NCI-H187 (cell line): ENCODE measurements at regions not wholly inside any gene's neighbourhood (a gene's known extent, or its start where the extent isn't known, plus 50 kb on each side); places are given as distances from the start of the nearest gene placed in this dataset.
"Not testable (repeated sequence)": the region's sequence is repeated elsewhere in the genome, so short reads cannot be mapped to it uniquely, and the experiment has no call there.

Source experiments
- DNase-seq, 2 experiments: peaks; one replicate each; lab custom pipeline; 2025; lab: John Stamatoyannopoulos, UW

DNA sequence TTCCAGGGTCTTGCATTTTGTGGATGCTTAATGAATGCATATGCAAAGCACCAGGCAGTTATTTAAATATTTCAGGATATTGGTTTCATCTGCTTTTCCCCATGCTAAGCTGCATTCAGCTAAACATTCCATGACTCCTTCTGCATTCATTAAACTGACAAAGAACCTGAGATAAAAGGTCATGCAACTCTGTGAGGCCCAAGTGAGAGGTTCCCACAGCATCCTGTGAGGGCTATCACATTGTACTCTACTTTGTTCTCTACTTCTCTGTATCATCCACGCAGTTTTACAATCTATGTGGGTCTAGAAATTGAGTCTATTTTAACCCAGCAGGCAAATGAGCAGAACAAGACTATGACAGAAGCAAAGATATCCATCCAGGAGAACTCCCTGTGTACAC is 86.4 kb upstream of the PRSS16 start:
- DNase-seq: no peak

DNA sequence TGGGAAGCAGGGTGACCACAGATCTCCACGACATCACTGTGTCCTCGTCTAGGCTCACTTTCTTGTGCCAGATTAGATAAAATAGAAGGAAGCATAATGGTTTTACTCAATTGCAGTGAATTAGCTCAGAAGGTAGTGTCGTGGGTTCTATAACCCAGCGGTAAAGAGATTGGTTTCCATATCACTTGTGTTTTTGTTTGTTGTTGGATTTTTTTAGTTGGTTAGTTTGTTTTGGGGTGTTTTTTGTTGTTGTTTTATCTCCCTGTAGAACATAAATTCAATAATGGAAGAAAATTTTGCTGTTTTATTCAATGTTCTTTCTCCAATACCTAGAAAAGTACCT is 85.9 kb upstream of the PRSS16 start:
- DNase-seq: no peak

DNA sequence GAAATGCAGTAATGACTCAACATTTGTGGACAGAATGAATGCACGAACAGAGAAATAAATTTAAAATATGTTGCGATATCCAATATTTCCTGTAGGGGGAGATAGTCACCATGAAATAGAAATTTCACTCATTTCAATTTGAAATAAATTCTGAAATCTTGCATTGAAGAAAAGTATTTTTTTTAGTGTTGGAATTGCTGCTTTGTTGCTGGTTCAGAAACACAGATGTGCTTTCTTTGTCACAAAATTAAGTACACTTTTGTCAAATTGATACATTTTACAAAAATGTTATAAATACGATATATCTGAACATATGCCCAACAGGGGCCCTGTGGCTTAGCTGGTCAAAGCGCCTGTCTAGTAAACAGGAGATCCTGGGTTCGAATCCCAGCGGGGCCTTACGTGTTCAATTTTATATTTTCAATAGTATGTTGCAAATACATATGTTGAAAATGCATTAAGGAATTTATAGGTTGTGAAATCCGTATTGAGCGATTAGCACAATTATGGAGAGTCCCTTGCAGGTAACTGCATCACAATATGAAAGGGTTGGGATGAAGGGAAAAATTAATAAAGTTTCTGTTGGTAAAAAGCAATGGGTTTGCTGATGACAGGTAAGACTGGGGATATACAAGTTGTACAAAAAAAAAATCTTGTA is 85.4 kb upstream of the PRSS16 start:
- no peak for DNase-seq

DNA sequence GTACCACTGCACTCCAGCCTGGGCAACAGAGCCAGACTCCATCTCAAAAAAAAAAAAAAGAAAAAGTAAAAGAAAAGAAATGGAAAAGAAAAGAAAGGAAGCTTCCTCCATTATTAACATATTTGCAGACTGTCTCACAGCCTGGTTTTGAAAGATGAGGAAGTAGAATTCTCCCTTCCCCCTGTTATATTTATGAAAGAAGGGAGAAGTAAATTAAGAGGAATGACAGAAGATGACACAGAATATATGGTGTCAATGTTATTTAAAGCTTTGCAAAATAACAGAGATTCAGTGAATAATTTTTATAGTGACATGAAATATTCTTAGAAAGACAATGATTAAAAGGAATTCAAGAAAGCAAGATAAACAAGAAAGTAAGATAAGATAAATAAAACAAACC is 83.7 kb upstream of the PRSS16 start:
- no peak for DNase-seq

DNA sequence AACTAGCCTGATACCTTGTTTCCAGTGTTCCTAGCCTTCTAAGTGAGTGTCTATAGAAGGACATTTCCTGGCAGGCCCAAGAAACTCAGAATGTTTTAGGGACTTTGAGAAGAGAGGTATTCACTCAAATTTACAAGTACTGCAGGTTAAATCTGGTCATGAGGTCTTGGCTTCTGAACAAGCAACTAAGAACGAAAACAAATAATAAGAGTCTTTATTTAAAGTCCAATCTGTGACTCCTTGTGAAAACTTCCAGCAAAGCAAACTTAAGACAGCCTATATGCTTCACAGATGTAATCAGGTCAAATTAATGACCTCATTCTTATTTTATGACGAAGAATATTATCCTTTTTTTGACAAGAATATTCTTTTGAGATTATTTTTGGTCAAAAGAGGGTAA is 79.4 kb upstream of the PRSS16 start:
- DNase-seq: no peak

DNA sequence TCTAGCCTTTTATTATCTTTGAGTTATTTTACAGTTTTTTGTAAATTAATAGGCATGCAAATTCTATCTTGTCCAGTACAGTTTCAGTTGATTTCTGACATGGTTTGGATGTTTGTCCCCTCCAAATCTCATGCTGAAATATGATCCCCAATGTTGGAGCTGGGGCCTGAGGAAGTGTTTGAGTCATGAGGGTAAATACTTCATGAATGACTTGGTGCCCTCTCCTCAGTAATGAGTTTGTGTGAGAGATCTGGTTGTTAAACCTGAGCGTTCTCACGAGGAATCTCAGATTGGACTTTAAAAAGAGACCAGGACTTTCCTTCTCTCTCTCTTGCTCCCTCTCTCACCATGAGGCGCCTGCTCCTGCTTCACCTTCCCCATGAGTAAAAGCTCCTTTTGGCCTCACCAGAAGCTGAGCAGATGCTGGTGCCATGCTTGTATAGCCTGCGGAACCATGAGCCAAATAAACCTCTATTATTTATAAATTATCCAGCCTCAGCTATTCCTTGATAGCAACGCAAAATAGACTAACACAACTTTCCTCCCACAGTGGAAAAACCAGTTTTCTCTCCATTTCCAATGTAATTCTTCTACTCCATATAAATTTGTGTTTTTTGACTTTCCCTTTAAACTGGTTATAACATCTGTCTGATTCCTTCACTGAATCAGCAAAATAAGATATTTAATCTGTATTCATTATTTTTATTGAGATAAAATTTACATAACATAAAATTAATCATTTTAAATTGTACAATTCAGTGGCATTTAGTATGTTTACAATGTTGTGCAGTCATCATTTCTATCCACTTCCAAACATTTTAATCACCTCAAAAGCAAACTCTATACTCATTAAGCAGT is 78.7 kb upstream of the PRSS16 start:
- no peak for DNase-seq

DNA sequence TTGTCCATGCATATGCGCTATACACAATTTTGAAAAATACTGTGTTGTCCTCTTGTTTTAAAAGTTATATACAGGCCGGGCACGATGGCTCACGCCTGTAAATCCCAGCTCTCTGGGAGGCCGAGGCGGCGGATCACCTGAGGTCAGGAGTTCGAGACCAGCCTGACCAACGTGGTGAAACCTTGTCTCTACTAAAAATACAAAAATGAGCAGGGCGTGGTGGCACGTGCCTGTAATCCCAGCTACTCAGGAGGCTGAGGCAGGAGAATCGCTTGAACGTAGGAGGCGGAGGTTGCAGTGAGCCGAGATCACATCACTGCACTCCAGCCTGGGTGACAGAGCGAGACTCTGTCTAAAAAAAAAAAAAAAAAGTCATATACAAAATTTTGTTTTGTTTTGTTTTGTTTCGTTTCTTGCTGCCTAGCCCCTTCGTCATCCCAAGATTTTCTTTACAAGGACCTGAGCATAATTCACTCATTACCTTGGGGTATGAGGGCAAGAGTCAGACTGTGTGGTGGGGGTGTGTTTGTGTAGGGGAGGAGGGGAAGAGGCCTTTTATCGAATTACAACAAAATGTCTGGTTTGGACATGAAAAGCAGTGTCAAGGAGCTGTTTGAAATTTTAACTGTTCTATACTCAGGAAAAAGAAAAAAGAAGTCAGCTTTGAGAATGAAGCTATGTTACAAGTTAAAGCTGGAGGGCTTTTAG is 74.8 kb upstream of the PRSS16 start:
- not testable (repeated sequence) for DNase-seq

DNA sequence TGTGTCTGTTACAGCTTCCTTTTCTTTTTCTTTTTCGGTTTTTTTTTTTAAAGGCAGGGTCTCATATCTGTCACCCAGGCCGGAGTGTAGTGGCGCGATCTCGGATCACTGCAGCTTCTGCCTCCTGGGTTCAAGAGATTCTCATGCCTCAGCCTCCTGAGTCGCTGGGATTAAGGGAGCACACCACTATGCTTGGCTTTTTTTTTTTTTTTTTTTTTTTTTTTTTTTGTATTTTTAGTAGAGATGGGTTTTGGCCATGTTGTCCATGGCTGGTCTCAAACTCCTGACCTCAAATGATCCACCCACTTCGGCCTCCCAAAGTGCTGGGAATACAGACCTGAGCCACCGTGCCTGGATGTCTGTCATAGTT is 74.3 kb upstream of the PRSS16 start:
- not testable (repeated sequence) for DNase-seq

DNA sequence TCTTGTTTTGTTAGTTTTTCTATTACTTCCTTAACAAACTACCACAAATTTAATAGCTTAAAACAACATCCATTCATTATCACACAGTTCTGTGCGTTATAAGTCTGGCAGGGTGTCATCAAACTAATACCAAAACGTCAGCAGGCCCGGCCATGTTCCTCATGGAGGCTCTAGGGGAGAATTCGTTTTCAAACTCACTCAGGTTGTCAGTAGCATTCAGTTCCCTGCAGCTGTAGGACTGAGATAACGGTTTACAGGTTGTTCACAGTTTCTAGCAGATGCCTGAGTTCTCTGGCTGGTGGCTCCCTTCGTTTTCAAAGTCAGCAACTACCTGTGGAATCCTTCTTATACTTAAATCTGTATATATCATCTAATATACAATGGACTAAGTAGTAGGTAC is 72.5 kb upstream of the PRSS16 start:
- no peak for DNase-seq

DNA sequence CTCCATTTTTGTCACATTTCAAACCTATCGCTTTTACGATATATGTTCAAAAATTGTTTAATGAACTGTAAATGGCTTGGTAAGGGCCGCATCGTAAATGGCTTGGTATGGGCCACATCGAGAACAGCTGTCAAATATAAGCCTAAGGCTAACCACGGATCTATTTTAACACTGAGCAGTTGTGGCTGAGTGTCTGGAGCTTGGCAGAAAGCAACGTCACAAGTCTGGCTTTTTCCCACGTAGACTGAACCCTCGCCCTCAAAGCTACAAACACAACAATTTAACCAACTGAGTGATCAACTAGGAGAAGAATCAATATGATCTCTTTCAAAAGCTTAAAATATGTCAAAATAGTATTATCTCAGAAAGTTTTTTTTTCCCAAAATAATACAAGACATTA is 71.4 kb upstream of the PRSS16 start:
- DNase-seq: no peak

DNA sequence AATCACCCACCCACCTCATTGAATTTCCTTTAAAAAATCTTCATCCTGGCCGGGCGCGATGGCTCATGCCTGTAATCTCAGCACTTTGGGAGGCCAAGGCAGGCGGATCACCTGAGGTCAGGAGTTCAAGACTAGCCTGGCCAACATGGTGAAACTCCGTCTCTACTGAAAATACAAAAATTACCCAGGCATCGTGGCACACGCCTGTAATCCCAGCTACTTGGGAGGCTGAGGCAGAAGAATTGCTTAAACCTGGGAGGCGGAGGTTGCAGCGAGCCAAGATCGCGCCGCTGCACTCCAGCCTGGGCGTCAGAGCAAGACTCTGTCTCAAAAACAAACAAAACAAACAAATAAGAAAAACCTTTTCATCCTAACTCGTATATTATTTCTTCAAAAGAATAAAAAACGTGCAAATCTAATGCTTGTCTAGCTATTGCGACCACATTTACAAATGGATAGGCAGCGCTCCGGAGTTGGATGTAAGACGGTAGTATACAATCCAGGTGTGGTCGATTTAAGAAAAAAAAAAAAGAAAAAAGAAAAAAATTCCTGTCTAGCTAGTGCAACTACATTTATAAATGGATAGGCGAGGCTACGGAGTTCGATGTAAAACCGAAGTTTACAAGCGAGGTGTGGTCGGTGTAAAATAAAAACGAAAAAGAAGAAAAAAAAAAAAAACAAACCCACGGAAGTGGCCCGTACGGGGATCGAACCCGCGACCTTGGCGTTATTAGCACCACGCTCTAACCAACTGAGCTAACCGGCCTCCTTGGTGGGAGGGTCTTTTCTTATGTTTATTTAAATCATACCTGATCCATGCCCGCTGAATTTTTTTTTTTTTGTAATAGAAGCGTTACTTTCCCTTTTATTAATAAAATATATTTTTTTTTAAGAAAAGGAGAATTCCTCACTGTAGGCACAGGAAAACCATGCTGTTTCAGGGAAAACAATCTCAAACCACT is 70.7 kb upstream of the PRSS16 start:
- DNase-seq: peak in 1 of 2 experiments; percentile 53

DNA sequence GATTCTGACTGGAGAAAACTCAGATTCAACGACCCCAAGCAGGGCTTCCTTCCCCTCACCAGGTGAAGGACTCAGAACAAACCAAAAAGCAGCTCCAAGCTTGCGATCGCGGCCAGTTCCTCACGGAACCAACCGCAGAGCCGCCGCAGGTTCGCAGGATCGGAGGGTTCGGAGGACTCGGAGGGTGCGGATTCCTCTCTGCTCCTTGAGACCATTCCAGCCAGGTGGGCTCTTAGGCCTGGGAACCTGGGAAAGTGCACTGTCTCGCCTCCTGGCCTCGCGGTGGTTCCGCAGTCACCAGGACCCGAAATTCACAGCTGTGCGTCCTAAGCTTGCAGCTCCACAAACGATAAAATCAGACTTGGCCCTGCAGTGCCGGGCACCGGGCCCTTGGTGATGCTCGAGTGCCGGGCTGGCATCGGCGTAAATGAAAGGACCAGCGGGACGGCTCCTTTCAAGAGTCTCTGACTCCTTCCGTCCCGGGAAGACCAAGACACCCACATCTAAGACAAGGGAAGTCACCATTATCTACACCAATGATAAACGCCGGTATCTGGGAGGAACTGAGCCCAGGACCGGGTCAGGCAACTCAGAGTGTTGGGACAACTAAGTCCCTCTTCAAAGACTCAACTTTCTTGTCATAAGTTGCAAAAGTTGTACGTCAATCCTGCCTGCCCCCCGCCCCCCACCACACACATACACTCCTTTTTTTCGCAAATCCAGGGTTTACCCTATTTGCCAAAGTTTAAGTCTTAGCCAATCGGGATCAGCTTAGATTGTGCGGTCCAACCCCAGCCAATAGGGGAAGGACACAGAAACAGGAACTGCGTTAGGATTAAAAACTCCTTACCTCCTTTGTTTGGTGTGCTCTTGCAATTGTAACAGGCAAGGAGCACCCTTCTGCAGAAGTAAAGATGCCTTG is 69.8 kb upstream of the PRSS16 start:
- DNase-seq: peak; percentile 8 to 53

DNA sequence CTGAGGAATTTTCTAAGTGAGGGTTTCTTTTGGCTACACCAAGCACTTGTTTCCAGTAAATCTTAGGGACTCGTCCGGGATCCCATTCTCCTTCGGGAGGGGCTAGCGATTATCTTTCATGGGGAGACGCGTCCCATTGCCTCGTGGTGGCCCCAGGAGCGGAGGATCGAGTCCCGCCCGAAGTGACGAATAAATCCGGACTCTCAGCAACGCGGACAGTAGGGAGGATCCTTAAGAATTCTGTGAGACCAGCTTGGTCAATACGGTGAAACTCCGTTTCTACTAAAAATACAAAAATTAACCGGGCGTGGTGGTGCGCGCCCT is 69.1 kb upstream of the PRSS16 start:
- no peak for DNase-seq

DNA sequence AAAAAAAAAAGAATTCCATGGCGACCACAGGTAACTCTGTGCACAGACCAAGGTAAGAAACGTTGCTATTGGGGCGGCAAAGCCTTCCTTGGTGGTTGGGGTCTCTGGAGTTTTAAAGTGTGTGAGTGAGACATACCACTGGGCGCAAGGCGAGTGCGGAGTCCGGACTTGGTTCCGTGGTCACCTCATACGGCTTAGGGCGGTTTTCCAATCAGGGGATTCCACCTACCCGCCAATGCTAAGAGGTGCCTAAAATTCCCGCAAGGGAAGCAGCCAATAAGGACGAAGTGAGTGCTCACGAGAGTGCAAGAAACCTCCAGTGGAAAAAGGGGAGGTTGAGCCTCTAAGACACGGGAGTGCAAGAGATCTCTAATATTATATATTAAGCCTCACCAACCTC is 68.6 kb upstream of the PRSS16 start:
- DNase-seq: no peak

DNA sequence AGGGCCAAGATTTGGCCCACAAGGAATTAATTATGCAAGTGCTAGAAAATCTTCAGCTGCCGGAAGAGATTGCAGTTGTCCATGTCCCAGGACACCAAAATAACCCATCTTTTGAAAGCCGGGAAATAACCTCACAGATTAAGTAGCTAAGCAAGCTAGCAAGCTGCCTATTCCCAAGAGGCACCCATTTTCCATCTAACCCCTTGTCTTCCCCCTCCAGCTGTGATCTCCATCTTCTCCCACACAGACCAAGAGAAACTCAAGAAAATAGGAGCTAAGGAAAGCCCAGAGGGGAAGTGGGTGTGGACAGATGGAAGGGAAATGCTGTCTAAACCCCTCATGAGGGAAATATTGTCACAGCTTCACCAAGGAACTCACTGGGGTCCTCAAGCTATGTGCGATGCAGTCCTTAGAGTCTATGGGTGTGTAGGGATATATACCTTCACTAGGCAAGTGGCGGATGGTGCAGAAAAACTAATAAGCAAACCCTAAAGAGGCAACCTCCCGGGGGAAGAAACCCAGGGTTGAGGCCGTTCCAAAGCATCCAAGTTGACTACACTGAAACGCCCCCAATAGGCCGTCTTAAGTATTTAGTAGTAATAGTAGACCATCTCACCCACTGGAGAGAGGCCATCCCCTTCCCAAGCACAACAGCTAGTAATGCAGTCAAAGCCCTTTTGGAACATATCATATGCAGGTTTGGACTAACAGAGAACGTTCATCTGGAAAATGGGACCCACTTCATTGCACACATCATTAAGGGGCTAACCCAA is 64.3 kb upstream of the PRSS16 start:
- no peak for DNase-seq

DNA sequence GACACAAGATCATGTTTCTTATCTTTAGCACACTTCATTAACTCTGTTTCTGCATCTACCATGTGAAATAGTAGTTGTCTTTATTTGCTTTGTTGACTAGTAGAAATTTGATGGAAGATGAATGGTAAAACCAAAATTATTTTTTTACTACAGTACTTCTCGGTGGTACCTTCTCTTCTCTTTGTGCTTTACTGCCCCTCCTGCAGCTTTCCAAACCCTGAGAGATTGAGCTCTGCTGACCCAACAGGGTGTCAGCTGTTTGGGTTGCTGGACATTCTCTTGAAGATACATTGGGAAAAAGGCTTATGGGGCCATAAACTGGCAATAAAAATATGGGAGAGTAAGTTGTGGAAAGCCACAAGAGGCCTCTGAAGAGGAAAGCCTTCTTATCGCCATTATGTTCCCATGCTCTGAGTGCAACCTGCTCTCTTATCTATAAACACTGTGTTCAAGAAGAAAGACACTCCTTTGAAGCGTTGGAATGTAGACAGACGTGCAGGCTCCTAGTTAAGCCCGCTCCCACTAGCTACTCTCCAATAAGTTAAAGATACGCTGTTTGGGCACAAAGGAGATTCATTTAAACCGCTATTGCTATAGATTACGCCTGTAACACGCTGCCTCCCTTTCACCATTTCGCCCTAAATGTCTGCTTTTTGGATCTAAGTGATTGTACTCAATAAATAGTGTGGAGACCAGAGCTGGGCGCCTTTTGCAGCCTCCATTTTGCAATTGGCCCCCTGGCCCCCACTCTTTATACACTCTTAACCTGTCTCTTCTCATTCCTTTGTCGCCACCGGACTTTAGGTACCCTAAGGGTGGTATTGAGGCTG is 60.1 kb upstream of the PRSS16 start:
- DNase-seq: no peak

DNA sequence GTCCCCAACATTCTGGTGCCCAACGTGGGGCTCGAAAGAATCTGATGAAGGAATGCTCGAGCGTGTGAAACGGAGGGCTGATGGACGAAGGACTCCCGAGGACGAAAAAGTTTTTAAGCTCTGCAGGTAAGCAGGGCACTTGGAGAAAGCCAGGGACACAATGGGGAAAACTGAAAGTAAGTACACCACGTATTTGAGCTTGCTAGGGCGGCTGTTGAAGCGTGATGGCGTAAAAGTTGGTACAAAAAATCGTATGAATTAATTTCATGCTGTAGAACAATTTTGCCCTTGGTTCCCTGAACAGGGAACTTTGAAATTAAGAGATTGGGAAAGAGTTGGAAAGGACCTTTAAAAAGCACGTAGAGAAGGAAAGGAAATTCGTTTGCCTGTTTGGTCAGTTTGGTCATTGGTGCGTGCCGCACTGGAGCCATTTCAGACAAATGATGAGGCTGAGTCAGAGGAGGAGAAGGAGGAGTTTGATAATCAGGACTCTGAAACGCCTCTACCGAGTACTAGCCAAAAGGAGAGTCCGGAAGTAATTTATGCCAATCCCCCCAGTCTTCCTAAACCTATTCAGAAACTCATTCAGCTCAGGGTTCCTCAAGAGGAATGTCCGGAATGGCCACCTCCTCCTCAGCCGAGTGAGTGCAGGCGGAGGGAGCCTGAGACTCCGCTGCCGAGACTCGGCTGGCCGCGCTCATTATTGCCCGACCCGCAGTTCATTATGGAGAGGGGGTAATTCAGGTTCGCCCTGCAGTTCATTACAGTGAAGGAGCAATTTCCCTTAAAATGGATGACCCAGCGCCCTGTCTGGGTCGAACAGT is 59.2 kb upstream of the PRSS16 start:
- DNase-seq: no peak

DNA sequence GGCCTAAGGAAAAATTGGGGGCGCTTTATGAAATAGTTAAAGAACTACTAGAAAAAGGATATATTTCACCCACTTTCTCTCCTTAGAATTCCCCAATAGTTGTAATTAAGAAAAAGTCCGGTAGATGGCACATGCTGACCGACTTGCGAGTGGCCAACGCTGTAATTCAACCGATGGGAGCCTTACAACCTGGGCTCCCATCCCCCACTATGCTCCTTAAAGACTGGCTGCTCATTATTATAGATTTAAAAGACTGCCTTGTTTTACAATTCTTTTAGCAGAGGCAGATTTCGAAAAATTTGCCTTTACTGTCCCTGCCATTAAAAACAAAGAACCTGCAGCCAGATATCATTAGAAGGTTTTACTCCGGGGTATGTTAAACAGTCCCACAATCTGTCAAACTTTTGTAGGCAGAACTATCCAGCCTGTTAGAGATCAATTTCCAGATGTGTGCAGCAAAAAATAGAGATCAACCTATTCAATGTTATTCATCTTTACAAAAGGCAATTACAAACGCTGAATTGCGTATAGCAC is 58.5 kb upstream of the PRSS16 start:
- DNase-seq: peak; percentile 22 to 37
